Trophoblast cell (in vitro differentiated cells and primary cell): ENCODE measurements at regions not wholly inside any gene's neighbourhood (a gene's known extent, or its start where the extent isn't known, plus 50 kb on each side); places are given as distances from the start of the nearest gene placed in this dataset.
"Not testable (repeated sequence)": the region's sequence is repeated elsewhere in the genome, so short reads cannot be mapped to it uniquely, and the experiment has no call there.

Experiments used
- DNase-seq, 2 donors: peaks; one replicate each; pipeline ENCODE4 v3.0.0-alpha.2; 2016
- H2AFZ ChIP-seq: 2 replicates; pipeline ENCODE4 v1.6.1; 2013; ENCODE audit warnings: low read length, moderate library complexity, mild to moderate bottlenecking; ENCODE audit not compliant: insufficient read depth, poor library complexity
- H2AK5ac ChIP-seq: 2 replicates; pipeline ENCODE4 v1.6.1; 2013; ENCODE audit warnings: mild to moderate bottlenecking, low read length
- H2BK120ac ChIP-seq: 2 replicates; pipeline ENCODE4 v1.6.1; 2013; ENCODE audit warnings: low read length, mild to moderate bottlenecking, moderate library complexity; ENCODE audit not compliant: insufficient read depth, poor library complexity
- H2BK12ac ChIP-seq: 2 replicates; pipeline ENCODE4 v1.6.1; 2013; ENCODE audit warnings: mild to moderate bottlenecking, low read length, moderate library complexity
- H2BK5ac ChIP-seq: 2 replicates; pipeline ENCODE4 v1.6.1; 2013; ENCODE audit warnings: low read length, low read depth, moderate library complexity, mild to moderate bottlenecking; ENCODE audit not compliant: poor library complexity
- H3K14ac ChIP-seq: 2 replicates; pipeline ENCODE4 v1.6.1; 2013; ENCODE audit warnings: mild to moderate bottlenecking, low read length
- H3K18ac ChIP-seq: 2 replicates; pipeline ENCODE4 v1.6.1; 2013; ENCODE audit warnings: mild to moderate bottlenecking, low read length
- H3K23ac ChIP-seq: 2 replicates; pipeline ENCODE4 v1.6.1; 2013; ENCODE audit warnings: low read length
- H3K27ac ChIP-seq: 2 replicates; pipeline ENCODE4 v1.5.1; 2013; ENCODE audit warnings: low read depth, mild to moderate bottlenecking, inconsistent platforms, low read length, moderate library complexity
- H3K27me3 ChIP-seq: 2 replicates; pipeline ENCODE4 v1.6.1; 2013; ENCODE audit warnings: inconsistent platforms, mild to moderate bottlenecking, low read length, moderate library complexity; ENCODE audit not compliant: insufficient read depth
- H3K36me3 ChIP-seq, 2 experiments: 1 replicate in 1 of 2; 2 replicates in 1 of 2; pipeline ENCODE4 v1.6.1; 2013; ENCODE audit warnings: low read length in 2 of 2, mild to moderate bottlenecking in 2 of 2, moderate library complexity in 1 of 2; ENCODE audit not compliant: insufficient read depth in 2 of 2, control insufficient read depth in 1 of 2
- H3K4ac ChIP-seq: 2 replicates; pipeline ENCODE4 v1.6.1; 2013; ENCODE audit warnings: low read depth, mild to moderate bottlenecking, low read length, moderate library complexity
- H3K4me1 ChIP-seq, 2 experiments: 1 replicate in 1 of 2; 2 replicates in 1 of 2; pipeline ENCODE4 v1.6.1; 2013; ENCODE audit warnings: low read length in 2 of 2, mild to moderate bottlenecking in 2 of 2, moderate library complexity in 1 of 2; ENCODE audit not compliant: insufficient read depth in 2 of 2, control insufficient read depth in 1 of 2
- H3K4me2 ChIP-seq: 2 replicates; pipeline ENCODE4 v1.6.1; 2013; ENCODE audit warnings: inconsistent platforms, mild to moderate bottlenecking, low read length, moderate library complexity
- H3K4me3 ChIP-seq: 2 replicates; pipeline ENCODE4 v1.5.1; 2013; ENCODE audit warnings: mild to moderate bottlenecking, low read depth, low read length, inconsistent platforms
- H3K79me1 ChIP-seq: one replicate; pipeline ENCODE4 v1.6.1; 2013; ENCODE audit warnings: low read length
- H3K79me2 ChIP-seq: 2 replicates; pipeline ENCODE4 v1.6.1; 2013; ENCODE audit warnings: low read length, mild to moderate bottlenecking; ENCODE audit not compliant: control insufficient read depth, insufficient read depth, poor library complexity
- H3K9ac ChIP-seq: 2 replicates; pipeline ENCODE4 v1.6.1; 2013; ENCODE audit warnings: mild to moderate bottlenecking, low read length
- H3K9me3 ChIP-seq: 2 replicates; pipeline ENCODE4 v1.6.1; 2013; ENCODE audit warnings: low read depth, mild to moderate bottlenecking, control low read depth, inconsistent platforms, low read length; ENCODE audit not compliant: insufficient read depth
- H4K12ac ChIP-seq: 2 replicates; pipeline ENCODE4 v1.6.1; 2013; ENCODE audit warnings: low read depth, mild to moderate bottlenecking, low read length, moderate library complexity
- H4K8ac ChIP-seq: 2 replicates; pipeline ENCODE4 v1.6.1; 2013; ENCODE audit warnings: low read depth, mild to moderate bottlenecking, low read length, moderate library complexity
- H4K91ac ChIP-seq: one replicate; pipeline ENCODE4 v1.6.1; 2013; ENCODE audit warnings: low read depth, mild to moderate bottlenecking, low read length, moderate library complexity
- WGBS: extraction: QIAGEN DNeasy Blood & Tissue Kit; methylation state at CpG from one replicate; pipeline ENCODE4 v1.1.7; 2013; ENCODE audit warnings: missing lambda C conversion rate; ENCODE audit not compliant: insufficient read length, insufficient coverage; ENCODE audit errors: extremely low coverage; 5-methylcytosine and 5-hydroxymethylcytosine counted together

GRCh38 chr3:198173080-198173479 is 213.1 kb downstream of the LMLN start:
- DNase-seq, H3K27me3 ChIP-seq, H2AFZ ChIP-seq, H4K91ac ChIP-seq, H3K18ac ChIP-seq, H3K4me1 ChIP-seq, H2BK120ac ChIP-seq, H3K27ac ChIP-seq, H3K79me2 ChIP-seq, H3K9ac ChIP-seq, H2BK5ac ChIP-seq, H4K8ac ChIP-seq, H3K4me3 ChIP-seq, H3K9me3 ChIP-seq, H3K23ac ChIP-seq, H3K36me3 ChIP-seq, H2AK5ac ChIP-seq, H2BK12ac ChIP-seq, H4K12ac ChIP-seq, H3K79me1 ChIP-seq, H3K4ac ChIP-seq, H3K4me2 ChIP-seq, H3K14ac ChIP-seq: not testable (repeated sequence)
- over 99% methylated on average over 5 of the region's 5 CpGs for WGBS

DNA sequence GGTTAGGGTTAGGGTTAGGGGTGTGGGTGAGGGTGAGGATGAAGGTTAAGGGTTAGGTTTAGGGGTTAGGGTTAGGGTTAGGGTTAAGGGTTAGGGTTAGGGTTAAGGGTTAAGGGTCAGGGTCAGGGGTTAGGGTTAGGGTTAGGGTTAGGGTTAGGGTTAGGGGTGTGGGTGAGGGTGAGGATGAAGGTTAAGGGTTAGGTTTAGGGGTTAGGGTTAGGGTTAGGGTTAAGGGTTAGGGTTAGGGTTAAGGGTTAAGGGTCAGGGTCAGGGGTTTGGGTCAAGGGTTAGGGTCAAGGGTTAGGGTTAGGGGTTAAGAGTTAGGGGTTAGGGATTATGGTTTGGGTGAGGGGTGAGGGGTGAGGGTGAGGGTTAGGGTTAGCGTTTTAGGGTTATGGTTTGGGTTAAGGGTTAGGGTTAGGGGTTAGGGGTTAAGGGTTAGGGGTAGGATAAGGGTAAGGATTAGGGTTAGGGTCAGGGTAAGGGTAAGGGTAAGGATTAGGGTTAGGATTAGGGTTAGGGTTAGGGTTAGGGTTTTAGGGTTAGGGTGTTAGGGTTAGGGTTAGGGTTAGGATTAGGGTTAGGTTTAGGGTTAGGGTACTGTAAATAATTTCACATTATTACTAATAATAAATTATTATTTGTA is 214.0 kb downstream of the LMLN start:
- not testable (repeated sequence) for H3K23ac ChIP-seq, H3K27me3 ChIP-seq, H2BK120ac ChIP-seq, H2BK12ac ChIP-seq, H3K18ac ChIP-seq, H2BK5ac ChIP-seq, H2AFZ ChIP-seq, H3K9me3 ChIP-seq, DNase-seq, H3K36me3 ChIP-seq, H4K91ac ChIP-seq, H3K27ac ChIP-seq, H3K79me2 ChIP-seq, H3K79me1 ChIP-seq, H3K4me2 ChIP-seq, H4K12ac ChIP-seq, H2AK5ac ChIP-seq, H3K4ac ChIP-seq, H3K4me1 ChIP-seq, H3K14ac ChIP-seq, H4K8ac ChIP-seq, H3K4me3 ChIP-seq, H3K9ac ChIP-seq
- WGBS: 100% methylated on average over 1 of the region's 1 CpG
